Stimulated activated CD4-positive, alpha-beta T cell treated with anti-CD3 and anti-CD28 coated beads, Interleukin-4, amount 100 ng/mL, for 1 hour (primary cell): ENCODE measurements at regions not wholly inside any gene's neighbourhood (a gene's known extent, or its start where the extent isn't known, plus 50 kb on each side); places are given as distances from the start of the nearest gene placed in this dataset.
"Not testable (repeated sequence)": the region's sequence is repeated elsewhere in the genome, so short reads cannot be mapped to it uniquely, and the experiment has no call there.

ENCODE experiments used
- DNase-seq: peaks from one replicate; pipeline ENCODE4 v3.0.0-alpha.2; 2020

- no peak for DNase-seq
Observed at GRCh38 chr19:33866696-33867095, 70.0 kb downstream of the KCTD15 start.

GRCh38 chr19:33868076-33868735 is 71.5 kb downstream of the KCTD15 start:
- DNase-seq: no peak

GRCh38 chr19:33868788-33869412 is 72.2 kb downstream of the KCTD15 start:
- DNase-seq: no peak

GRCh38 chr19:33870298-33870932 is 73.7 kb downstream of the KCTD15 start:
- DNase-seq: not testable (repeated sequence)

GRCh38 chr19:33871605-33872004 is 74.9 kb downstream of the KCTD15 start:
- no peak for DNase-seq

GRCh38 chr19:33872445-33873320 is 76.0 kb downstream of the KCTD15 start:
- no peak for DNase-seq

- DNase-seq: no peak
Observed at GRCh38 chr19:33875071-33875470, 78.4 kb downstream of the KCTD15 start.

GRCh38 chr19:33876192-33876591 is 79.5 kb downstream of the KCTD15 start:
- no peak for DNase-seq

GRCh38 chr19:33878030-33878544 is 81.4 kb downstream of the KCTD15 start:
- no peak for DNase-seq

GRCh38 chr19:33878910-33879810 is 82.5 kb downstream of the KCTD15 start:
- no peak for DNase-seq

- DNase-seq: no peak
Observed at GRCh38 chr19:33879818-33880575, 83.3 kb downstream of the KCTD15 start.

- DNase-seq: no peak
Observed at GRCh38 chr19:33883859-33884519, 87.3 kb downstream of the KCTD15 start.

GRCh38 chr19:33885236-33885635 is 88.6 kb downstream of the KCTD15 start:
- DNase-seq: no peak

GRCh38 chr19:33887891-33888290 is 91.2 kb downstream of the KCTD15 start:
- no peak for DNase-seq

- no peak for DNase-seq
Observed at GRCh38 chr19:33888665-33889064, 92.0 kb downstream of the KCTD15 start.

GRCh38 chr19:33890569-33890968 is 93.9 kb downstream of the KCTD15 start:
- no peak for DNase-seq

GRCh38 chr19:33891773-33892172 is 95.1 kb downstream of the KCTD15 start:
- DNase-seq: no peak

GRCh38 chr19:33894787-33895186 is 98.1 kb downstream of the KCTD15 start:
- no peak for DNase-seq

GRCh38 chr19:33895366-33895765 is 98.7 kb downstream of the KCTD15 start:
- no peak for DNase-seq

GRCh38 chr19:33898062-33898677 is 101.5 kb downstream of the KCTD15 start:
- DNase-seq: no peak
